Vagina (tissue), 2 donors: ENCODE measurements at regions not wholly inside any gene's neighbourhood (a gene's known extent, or its start where the extent isn't known, plus 50 kb on each side); places are given as distances from the start of the nearest gene placed in this dataset.
A peak's percentile ranks its signal among the peaks of the same experiment; 100 is the strongest.

Experiments used
- DNase-seq, 2 donors: peaks; one replicate each; pipeline ENCODE4 v3.0.0-alpha.2; 2017; ENCODE audit errors: extremely low spot score in 2 of 2
- H3K27ac ChIP-seq: fragments of 200-600 bp; sonication (generic); one replicate; pipeline ENCODE4 v1.5.1; 2019
- H3K27me3 ChIP-seq: fragments of 200-600 bp; sonication (generic); one replicate; pipeline ENCODE4 v1.5.1; 2019
- H3K36me3 ChIP-seq, 2 donors: fragments of 200-600 bp; sonication (generic); one replicate each; pipeline ENCODE4 v1.5.1; 2017 to 2019
- H3K4me1 ChIP-seq: fragments of 200-600 bp; sonication (generic); one replicate; pipeline ENCODE4 v1.5.1; 2019
- H3K4me3 ChIP-seq, 2 donors: fragments of 200-600 bp; sonication (generic); 1 replicate in 1 of 2; 2 replicates in 1 of 2; pipeline ENCODE4 v1.5.1; 2016 to 2019
- H3K9me3 ChIP-seq: fragments of 200-600 bp; sonication (generic); one replicate; pipeline ENCODE4 v1.5.1; 2019
- CTCF ChIP-seq, 3 experiments: fragments of 450-650 bp in 2 of 3; fragments of 200-600 bp in 1 of 3; sonication (generic) in 1 of 3; IDR thresholded peaks; one replicate each; pipeline ENCODE4 v1.5.1; 2017 to 2019; ENCODE audit warnings: antibody characterized with exemption in 3 of 3, mild to moderate bottlenecking in 2 of 3, moderate library complexity in 2 of 3
- POLR2A ChIP-seq, 2 donors: fragments of 450-650 bp; IDR thresholded peaks; one replicate each; pipeline ENCODE4 v1.6.1; 2017; ENCODE audit warnings: antibody characterized with exemption in 2 of 2, mild to moderate bottlenecking in 2 of 2, moderate library complexity in 2 of 2
- POLR2AphosphoS5 ChIP-seq, 2 donors: sonication (generic); formaldehyde crosslinking; IDR thresholded peaks; one replicate each; pipeline ENCODE4 v1.9.0; 2017; ENCODE audit warnings: antibody characterized with exemption in 2 of 2, mild to moderate bottlenecking in 2 of 2, low read depth in 1 of 2; ENCODE audit not compliant: insufficient read depth in 1 of 2
- intact Hi-C: fragments of 100-400 bp; cut with DNase I; formaldehyde crosslinking; loops from one replicate; pipeline ENCODE4 v1.15.1; 2023

GRCh38 chr16:79769270-79769927, 168.9 kb upstream of the MAF start:
- no peaks in the 10 kb centered on the region for H3K27me3 ChIP-seq
- H3K9me3 ChIP-seq: no peaks in the 10 kb centered on the region
- H3K27ac ChIP-seq: peak overlapping the region; percentile 78
- DNase-seq: no peak
- H3K4me3 ChIP-seq: peak overlapping the region in 1 of 2 donors; percentile 56
- H3K36me3 ChIP-seq: no peaks in the 10 kb centered on the region
- TF ChIP-seq CTCF (IDR thresholded peaks at IDR 0.05) (no peak), POLR2A (IDR thresholded peaks at IDR 0.05) (no peak), POLR2AphosphoS5 (IDR thresholded peaks at IDR 0.05; ENCODE audit: insufficient read depth in 1 of 2, low read depth in 1 of 2) (no peak)
- H3K4me1 ChIP-seq: peaks cover 36% of the 10 kb centered on the region
- intact Hi-C loops: no loop called here

- intact Hi-C loops: no loop called here
- Histone ChIP-seq H3K4me3 (peak overlapping the region; percentile 24 to 37), H3K9me3 (no peaks in the 10 kb centered on the region), H3K27me3 (no peaks in the 10 kb centered on the region), H3K36me3 (no peaks in the 10 kb centered on the region), H3K27ac (peak overlapping the region; percentile 78), H3K4me1 (peaks cover 36% of the 10 kb centered on the region)
- TF ChIP-seq CTCF (IDR thresholded peaks at IDR 0.05) (no peak), POLR2AphosphoS5 (IDR thresholded peaks at IDR 0.05; ENCODE audit: insufficient read depth in 1 of 2, low read depth in 1 of 2) (no peak), POLR2A (IDR thresholded peaks at IDR 0.05) (no peak)
- DNase-seq: no peak
These were observed 167.9 kb upstream of the MAF start for GRCh38 chr16:79768276-79768970.

GRCh38 chr16:79767421-79768275, 167.1 kb upstream of the MAF start:
- Histone ChIP-seq H3K9me3 (no peaks in the 10 kb centered on the region), H3K36me3 (no peaks in the 10 kb centered on the region), H3K27me3 (no peaks in the 10 kb centered on the region), H3K4me1 (peaks cover 36% of the 10 kb centered on the region), H3K27ac (peak overlapping the region; percentile 78), H3K4me3 (peak overlapping the region; percentile 24 to 37)
- no peak for DNase-seq
- TF ChIP-seq POLR2A (IDR thresholded peaks at IDR 0.05): no peak
- peak in 1 of 2 donors; percentile 31 for TF ChIP-seq POLR2AphosphoS5 (IDR thresholded peaks at IDR 0.05; ENCODE audit: insufficient read depth in 1 of 2, low read depth in 1 of 2)
- intact Hi-C loops: no loop called here

GRCh38 chr16:79765901-79766394, 165.4 kb upstream of the MAF start:
- intact Hi-C loops: no loop called here
- Histone ChIP-seq H3K4me1 (peaks cover 31% of the 10 kb centered on the region), H3K36me3 (no peaks in the 10 kb centered on the region)

More at GRCh38 chr16:79765901-79766394, 165.4 kb upstream of the MAF start:
- Histone ChIP-seq H3K4me3 (no peak overlapping the region), H3K27me3 (no peaks in the 10 kb centered on the region), H3K27ac (no peak overlapping the region), H3K9me3 (no peaks in the 10 kb centered on the region)
- TF ChIP-seq CTCF (IDR thresholded peaks at IDR 0.05) (no peak), POLR2AphosphoS5 (IDR thresholded peaks at IDR 0.05; ENCODE audit: insufficient read depth in 1 of 2, low read depth in 1 of 2) (no peak), POLR2A (IDR thresholded peaks at IDR 0.05) (no peak)
- DNase-seq: no peak
